ENCODE measurements at regions not wholly inside any gene's neighbourhood (a gene's known extent, or its start where the extent isn't known, plus 50 kb on each side); places are given as distances from the start of the nearest gene placed in this dataset.
"Not testable (repeated sequence)": the region's sequence is repeated elsewhere in the genome, so short reads cannot be mapped to it uniquely, and the experiment has no call there.

DNA sequence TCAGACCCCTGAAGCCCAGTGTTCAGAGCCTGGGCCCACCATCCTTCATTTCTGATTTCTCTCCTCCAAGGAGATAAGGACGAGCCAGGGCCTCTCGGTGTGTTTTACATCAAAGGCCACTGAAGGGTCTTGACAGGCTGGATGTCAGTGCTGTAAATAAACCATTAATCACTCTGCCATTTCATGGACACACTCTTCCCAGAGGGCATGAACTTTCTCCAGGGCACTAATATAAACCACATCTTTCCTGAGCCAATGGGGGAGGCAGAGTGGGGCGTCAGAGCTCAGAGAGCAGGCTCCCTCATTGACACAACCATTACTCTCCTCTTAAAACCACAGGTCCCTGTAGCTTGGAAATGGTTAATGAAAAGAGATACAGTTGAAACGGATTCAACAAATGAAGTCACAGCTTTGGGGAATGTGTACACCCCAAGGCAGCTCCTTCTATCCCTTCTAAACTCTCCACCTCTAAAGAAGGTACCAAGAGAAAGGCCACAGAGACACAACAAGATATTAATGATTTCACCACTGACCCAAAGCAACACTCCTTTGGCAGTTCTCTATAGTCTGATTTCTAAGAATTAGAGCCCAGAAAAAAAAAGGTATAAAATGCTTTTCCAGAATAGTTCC, 200.6 kb downstream of the CHIC2 start:
- no peak for DNase-seq

DNA sequence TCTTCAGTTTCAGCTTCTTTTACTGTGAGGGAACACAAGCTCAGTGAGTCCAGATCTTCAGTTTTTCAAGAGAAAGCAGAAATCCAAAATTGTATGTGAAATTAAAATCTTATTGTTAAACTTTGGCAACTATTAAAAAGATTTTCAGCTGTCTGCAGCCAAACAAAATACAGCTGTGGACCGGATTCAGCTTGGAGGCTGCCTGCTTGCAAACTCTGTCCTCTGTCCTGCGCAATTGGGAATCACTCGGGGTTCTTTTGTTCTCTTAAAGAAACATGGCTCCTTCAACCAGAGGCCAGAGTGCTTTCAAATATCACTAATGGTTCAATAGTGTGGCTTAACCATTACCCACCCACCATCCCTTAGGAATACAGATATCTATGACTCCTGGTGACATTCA, 201.2 kb downstream of the CHIC2 start:
- DNase-seq = no peak

DNA sequence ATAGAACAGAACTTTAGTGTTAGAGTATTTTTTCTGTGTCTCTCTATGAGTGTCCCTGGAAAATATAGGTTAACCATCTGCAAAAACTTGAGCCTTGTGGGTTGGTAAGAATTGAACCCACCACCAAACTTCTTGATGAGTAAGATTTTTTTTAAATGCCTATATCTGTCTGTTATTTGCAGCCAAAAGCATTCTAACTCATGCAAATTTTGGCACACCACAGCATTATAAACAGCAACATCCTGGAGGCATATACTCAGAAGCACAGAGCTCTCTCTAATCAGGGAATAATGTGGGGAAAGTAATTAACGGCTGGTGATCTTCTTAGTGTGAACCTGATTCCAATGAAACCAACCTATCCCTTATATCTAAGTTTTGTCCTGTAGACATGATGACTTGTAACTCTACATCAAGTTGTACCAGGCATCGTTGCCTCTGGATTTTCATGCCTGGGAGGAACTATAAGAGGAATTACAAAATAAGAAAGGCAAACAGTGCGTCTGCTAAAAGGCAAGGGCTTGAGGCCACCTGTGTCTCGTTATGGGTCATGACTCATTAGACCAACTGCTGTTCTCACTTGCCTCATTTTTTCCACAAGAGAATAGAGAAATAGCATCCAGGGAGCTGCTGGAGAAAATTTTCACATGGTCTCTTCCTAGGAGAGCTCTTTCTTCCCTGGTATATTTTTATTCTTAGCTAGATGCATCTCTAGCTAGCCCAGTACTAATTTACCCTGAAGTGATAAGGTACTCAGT, 202.4 kb downstream of the CHIC2 start:
- peak; percentile 5 for DNase-seq

DNA sequence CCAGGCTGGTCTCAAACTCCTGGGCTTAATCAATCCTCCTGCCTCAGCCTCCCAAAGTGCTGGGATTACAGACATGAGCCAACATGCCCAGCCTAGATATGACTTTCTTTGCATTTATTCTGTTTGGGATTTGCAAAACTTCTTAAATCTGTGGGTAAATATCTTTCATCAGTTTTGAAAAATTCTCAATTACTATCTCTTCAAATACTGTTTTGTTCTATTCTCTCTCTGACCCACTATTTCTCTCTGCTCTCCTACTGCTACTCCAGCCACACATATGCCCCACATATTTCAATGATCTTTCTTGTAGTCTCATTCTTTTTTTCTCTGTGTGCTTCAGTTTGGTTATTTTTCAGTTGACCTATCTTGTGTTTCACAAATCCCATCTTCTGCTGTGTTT, 205.1 kb downstream of the CHIC2 start:
- DNase-seq = no peak

DNA sequence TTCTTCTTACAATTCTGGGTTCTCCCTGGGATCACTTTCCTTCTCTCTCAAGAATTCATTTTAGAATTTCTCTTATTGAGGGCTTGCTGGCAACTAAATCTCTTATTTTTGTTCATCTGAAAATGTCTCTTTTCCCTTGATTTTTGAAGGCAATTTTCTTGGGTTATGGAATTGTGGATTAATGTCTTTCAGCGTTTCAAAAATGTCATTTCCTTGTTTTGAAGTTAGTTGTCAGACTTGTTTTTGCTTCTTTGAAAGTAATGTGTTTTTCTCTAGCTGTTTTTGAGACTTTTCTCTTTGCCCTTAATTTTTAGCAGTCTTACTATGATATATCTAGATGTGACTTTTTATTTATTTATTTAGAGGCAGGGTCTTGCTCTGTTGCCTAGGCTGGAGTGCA, 205.7 kb downstream of the CHIC2 start:
- no peak for DNase-seq

DNA sequence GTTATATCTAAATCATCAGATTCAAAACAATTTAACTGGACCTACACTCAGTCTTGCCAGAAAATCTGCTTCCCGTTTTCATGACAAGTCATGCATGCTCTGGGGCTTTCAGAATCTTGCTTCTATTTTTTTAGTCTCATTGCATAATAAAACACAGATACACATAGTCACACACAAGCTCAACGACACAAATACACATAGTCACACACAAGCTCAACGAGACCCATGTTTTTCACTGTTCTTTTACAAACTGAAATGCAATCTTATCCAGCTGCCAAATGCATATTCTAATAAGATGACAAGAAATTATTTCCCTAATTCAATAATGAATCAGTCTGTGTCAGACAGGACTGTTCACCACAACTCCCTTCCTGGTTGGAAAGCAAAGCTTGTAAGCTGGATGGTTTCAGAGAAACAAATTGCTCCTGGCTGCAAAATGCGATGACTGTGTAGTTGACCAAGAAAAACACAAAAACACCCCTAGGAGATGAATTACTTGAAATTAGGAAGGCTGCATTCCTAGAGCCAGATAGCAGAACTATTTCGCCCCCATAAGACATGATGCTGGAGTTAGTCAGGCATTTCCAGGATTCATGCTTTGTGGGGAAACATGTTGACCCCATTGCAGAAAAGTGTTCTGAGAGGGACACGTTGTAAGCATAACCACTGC, 208.7 kb downstream of the CHIC2 start:
- no peak for DNase-seq

DNA sequence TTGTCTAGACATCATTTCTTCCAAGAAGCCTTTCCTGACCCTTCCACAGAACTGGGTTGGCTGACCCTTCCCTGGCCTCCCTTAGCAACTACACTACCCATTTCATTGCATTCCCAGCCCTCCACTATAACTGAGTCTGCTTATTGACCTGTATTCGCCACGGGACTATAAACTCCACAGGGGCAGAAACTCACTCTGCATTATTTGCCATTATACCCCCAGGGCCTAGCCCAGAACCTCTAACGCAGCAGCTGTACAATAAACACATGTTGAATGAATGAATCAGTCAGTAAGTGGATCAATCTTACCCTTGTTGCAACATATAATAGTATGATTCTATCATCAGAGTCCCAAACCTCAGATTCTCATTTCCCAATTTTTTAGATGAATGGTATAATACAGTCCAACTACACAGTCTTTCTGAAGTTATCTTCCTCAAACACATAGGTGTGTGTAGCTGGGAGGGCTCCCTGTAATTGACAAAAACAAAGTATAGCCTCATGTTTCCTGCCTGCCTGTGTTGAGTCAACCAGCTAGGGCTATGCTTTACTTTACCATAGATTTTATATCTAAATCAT, 209.3 kb downstream of the CHIC2 start:
- no peak for DNase-seq

DNA sequence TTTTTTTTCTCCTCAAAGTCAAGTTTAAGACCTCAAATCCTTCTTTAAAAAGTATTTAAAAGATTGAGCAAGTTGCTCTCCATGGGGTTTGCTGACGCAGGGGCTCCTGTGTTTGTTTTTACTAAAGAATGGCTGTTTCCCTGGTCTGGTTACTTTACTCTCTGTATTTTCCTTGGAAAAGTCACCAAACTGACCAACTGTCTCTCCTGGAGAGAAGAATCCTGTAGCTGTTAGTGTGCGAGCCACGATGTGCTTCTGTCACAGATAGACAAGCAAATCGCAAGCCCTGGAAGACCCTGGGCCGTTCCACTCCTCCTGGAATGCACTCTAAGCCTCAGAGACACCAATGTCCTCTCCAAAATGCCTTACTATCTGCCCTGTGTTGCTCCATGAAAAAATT, 212.1 kb downstream of the CHIC2 start:
- no peak for DNase-seq

DNA sequence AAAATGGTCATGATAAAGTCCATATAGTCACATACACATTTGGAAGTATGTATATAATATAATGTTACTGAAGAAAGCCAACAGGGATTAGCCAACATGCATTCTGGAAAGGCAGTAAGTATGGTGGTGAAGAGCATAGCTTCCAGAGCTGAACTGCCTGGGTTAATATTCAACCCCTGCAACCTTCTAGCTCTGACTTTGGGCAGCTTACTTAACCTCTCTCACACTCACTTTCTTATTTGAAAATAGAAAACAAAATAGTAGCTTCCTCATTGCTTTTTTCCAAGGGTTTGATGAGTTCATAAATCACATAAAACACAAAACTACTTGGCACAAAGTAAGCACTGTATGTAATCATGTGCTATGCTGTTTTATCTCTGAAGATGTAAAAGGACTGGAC, 216.4 kb downstream of the CHIC2 start:
- no peak for DNase-seq

DNA sequence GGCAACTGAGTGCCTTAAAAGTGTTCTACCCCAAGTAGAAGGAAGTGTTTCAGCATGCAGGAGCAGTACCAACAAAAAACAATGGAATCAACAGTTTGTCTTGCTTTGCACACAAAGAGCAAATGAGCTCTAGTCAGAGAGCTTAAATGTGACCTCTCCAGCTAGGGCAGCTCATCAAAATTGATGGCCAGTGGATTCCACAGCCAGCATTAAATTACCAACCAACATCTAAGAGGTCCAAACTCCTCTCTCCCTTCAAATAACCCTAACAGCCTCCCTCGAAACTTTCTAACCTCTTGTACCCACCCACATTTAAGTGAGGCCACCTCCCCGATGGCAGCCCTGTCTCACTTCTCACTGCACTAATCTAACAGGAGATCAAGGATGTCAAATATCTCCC, 219.9 kb downstream of the CHIC2 start:
- DNase-seq = no peak

DNA sequence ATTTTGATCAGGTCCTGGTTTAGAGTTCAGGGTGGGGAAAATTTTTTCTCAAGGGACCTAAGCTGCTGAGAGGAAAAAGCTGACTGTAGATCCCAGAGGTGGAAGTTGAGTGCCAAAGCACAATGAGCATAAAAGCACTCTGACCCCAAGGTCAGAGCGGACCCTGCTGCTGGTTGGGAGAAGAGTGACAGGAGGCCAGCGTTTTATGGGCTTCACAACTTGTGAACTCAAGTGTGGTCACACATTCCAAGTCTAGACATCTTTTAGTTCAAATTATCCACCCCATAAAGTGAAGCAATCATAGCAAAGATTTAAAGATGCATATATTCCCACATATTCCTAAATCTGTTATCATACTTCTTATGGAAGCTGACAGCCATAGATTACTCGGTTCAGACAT, 220.3 kb downstream of the CHIC2 start:
- no peak for DNase-seq

DNA sequence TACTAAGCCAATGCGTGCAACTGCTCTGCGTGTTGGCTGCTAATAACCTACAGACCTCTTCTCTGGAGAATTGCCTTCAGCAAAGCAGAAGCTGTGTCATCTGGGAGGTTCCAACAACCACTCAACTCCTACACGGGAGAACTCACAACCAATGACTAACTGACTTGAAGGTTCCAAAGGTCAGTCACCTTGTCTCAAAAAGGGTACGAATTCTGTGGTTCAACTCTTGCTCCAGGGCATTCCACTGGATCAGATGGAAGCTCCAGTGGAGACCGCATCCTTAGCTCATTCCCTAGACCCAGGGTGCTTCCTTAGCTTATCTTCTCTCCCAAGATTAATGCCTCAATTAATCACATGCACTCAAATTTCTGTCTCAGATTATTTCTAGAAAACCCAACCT, 222.7 kb downstream of the CHIC2 start:
- no peak for DNase-seq

DNA sequence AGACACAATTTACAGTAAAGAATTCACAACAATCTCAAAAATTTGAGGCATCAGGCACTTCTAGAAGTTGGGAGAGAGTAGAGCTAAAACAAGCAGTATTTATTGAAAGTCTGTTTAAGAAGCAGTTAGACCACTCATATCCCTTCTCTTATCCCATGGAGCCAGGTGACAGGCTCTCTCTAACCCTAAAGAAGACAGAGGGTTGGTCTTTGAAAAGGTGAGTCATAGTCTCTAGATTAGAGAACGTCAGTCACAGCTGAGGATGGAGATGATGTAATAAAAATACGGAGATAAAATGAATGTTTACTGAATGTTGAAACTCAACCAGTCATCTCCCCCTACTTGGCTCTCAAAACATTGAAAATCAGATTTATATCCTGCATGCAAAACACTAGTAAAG, 223.8 kb downstream of the CHIC2 start:
- DNase-seq = no peak

DNA sequence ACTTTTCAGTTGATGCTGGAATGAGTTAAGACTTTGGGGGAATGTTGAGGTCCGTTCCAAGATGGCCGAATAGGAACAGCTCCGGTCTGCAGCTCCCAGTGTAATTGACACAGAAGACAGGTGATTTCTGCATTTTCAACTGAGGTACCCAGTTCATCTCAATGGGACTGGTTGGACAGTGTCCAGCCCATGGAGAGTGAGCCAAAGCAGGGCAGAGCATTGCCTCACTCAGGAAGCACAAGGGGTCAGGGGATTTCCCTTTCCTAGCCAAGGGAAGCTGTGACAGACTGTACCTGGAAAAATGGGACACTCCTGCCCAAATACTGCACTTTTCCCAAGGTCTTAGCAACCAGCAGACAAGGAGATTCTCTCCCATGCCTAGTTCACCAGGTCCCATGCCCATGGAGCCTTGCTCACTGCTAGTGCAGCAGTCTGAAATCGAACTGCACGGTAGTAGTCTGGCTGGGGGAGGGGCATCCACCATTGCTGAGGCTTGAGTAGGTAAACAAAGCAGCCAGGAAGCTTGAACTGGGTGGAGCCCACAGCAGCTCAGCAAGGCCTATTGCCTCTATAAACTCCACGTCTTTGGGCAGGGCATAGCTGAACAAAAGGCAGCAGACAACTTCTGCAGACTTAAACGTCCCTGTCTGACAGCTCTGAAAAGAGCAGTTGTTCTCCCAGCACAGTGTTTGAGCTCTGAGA, 231.0 kb downstream of the CHIC2 start:
- not testable (repeated sequence) for DNase-seq

DNA sequence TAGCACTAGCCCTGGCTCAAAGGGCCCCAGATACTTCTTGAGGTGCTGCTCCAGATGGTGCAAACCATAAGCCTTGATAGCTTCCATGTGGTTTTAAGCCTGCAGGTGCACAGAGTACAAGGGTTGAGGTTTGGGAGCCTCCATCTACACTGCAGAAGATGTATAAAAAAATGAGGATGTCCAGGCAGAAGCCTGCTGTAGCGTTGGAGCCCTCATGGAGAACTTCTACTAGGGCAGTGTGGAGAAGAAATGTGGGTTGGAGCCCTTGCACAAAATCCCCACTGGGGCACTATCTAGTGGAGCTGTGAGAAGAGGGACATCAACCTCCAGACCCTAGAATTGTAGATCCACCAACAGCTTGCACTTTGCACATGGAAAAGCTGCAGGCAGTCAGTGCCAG, 231.9 kb downstream of the CHIC2 start:
- no peak for DNase-seq

DNA sequence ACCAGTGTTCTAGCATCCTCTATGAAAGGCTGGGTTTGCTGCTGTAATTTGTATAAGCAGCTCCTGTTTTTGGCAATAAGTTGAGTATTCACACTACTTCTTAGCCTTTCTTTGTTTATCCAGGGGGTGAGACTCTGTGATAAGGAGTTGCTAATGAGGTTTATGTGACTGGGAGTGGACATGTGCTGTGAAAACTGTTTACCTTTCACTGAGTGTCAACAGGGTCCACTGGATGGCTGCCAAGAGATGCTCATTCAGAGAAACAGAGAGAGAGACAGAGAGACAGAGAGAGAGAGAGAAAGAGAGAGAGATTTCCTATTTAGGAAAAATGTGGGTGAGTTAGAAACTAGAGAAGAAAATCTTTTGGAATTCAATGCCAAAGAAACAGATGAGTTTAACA, 233.9 kb downstream of the CHIC2 start:
- DNase-seq = no peak

DNA sequence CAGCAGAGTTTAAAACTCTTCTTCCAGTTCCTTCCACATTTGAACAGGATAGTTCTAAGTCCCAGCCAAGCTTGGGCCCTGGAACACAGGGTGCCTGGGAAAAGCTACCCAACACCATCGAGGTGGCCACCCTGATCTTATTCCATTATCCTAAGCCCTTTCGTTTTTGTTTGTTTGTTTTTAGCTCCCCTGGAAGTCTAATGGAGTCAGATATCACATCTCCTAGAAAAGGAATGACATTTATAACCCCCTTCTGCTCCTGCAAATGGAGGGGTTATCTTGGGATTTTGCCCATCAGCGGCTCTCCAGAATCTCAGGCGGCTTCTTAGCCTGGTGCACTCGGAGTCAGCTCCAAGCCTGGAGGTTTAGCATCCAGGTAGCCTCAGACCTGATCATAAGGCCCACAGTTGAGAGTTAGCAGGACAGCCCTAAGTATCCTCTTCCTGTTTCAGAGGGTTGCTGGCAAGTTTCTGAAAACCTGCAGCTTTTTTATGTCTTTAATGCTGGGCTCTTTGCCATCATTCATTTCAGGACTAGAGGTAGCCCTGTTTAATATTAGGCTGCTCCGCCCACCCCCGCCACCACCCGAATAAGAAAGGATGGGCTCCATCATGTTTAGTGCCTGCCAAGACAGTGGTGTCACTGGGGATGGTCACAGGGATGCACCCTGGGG, 230.0 kb upstream of the LNX1 start:
- DNase-seq = no peak

DNA sequence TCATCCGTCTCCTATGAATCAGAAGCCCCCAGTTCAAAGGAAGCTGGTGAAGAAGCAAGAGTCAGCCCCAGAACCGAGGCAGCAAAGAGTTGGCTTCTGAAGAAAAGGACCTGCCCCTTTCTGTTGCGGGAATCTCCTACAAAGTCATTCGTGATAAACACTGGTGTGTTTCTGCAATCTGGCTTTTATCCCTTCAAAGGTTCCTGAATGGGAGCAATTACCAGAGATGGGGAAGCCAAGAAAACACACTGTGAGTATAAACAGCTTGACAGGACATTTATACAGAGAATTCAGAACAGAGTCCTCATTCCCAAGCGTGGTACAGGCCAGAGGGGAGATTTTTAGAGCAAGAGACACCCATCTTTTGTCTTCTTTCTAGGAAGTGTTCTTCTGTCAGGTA, 226.8 kb upstream of the LNX1 start:
- no peak for DNase-seq

DNA sequence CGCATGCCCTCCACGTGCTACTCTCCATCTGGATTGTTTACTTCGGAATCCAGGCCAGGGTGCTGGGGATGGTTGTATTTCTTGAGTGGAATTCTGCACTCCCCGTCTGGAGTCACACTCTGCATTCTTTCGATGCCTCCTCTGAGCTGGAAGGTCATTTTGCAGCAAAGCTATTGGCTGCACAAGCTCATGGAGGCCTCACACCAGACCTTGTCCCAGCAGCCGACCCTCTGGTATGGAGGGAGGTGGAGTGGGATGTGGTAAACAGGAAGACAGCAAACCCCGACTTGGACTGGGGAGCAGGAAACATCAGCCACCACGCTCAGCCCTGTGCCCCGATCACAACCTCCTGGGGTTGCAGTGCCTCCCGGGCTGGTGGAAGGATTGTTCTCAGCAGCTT, 225.3 kb upstream of the LNX1 start:
- no peak for DNase-seq

DNA sequence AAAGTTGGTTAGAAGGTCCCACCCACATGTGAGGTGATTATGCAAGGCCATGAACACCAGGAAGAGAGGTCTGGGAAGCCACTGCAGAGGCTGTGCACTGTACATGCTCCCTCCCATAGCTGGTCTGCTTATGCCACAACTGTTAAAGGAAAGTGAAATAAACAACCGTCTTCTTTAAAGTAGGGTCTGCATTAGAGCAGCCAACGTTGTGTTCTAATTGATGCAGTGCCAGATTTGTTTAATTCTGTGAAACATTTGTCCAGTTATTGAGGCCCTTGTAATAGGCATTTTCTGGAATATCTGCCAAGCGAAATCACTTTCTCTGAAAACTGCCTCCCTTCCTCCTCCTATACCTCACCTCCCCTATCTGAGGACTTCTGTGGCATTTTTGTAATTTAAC, 224.0 kb upstream of the LNX1 start:
- DNase-seq = no peak

DNA sequence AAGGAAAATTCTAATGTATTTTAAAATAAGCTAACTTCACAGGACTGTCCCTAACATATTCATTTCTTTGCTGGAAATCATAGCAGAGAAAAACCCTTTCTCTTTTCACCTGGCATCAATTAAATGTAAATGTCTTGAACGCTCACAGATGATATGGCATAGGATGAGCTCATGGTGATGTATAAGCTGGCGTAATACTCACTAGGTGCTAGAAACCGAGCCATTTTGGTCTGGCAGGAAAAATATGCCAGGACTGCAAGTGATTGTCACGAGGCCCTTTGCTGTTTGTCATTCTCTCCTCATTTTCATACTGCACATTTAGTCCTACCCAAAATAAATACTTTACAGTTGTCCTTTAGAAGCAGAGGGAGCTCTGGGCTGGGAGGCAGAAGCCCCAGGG, 222.7 kb upstream of the LNX1 start:
- no peak for DNase-seq

DNA sequence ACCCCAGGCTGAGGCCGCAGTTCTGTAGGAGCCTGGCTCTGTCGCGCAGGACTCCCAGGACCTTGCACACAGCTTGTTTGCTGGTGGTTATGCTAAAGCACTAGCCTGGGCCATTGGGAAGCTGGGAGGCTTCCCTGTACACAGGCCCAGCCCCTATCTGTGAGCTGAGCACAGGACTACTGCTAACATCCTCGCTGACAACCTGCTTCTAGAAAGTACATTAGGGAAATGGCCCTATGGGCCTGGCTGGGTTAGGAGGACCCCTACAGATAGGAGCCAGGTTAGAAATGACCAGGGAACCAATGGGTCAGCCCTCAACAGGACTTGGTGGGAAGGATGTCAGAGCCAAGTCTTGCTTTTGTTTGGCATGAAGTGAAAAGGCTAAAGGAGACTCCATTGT, 219.4 kb upstream of the LNX1 start:
- DNase-seq = no peak

DNA sequence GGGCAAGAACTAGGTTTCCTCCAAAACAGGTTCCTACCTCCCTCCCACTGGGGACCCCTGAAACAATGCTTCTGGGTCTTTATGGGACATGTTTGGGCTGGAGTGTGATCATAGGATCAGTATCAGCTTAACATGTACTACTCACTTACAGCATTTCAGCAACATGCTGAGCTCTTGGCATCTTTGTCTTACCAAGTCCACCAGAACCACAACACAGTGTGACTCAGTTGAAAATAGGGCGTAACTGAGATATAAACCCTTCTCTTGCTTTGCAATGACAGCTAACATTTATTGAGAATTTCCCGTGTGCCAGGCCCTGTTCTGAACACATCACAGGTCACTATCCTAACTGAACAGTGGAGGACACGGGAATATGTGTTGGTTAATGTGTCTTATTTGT, 218.5 kb upstream of the LNX1 start:
- DNase-seq = no peak
